ENCODE measurements at regions not wholly inside any gene's neighbourhood (a gene's known extent, or its start where the extent isn't known, plus 50 kb on each side); places are given as distances from the start of the nearest gene placed in this dataset.

- CTCF ChIA-PET = interaction anchor here (0.6 to 1.6 kb wide), 13 partner anchors 8 to 443 kb away, joined by 3 to 7 read pairs (median 3); no protein-coding TSS in a partner anchor
Measured at GRCh38 chr9:109903515-109904138, 123.6 kb downstream of the PALM2AKAP2 start.

GRCh38 chr9:109904666-109905065 is 124.7 kb downstream of the PALM2AKAP2 start:
- Histone ChIP-seq H3K27ac (ENCODE audit: low read depth in 1 of 2, low read length in 2 of 2) (no peak overlapping the region), H3K9me3 (ENCODE audit: control insufficient read depth in 1 of 2, insufficient read depth in 1 of 2, low read length in 2 of 2) (no peaks in the 10 kb centered on the region), H3K4me1 (ENCODE audit: insufficient read depth, low read length) (no peaks in the 10 kb centered on the region), H3K27me3 (ENCODE audit: control insufficient read depth in 1 of 2, insufficient read depth in 2 of 2, low read length in 2 of 2) (no peaks in the 10 kb centered on the region), H3K36me3 (ENCODE audit: insufficient read depth, low read length) (no peaks in the 10 kb centered on the region), H3K4me3 (ENCODE audit: low read length) (no peak overlapping the region)
- Mint-ChIP-seq H3K9me3 (no peaks in the 10 kb centered on the region), H3K4me1 (ENCODE audit: low read depth) (no peaks in the 10 kb centered on the region), H3K27ac (no peak overlapping the region), H3K27me3 (no peaks in the 10 kb centered on the region), H3K36me3 (ENCODE audit: low read depth) (no peaks in the 10 kb centered on the region), H3K4me3 (no peak overlapping the region)
- no peak for TF ChIP-seq CTCF (IDR thresholded peaks at IDR 0.05)
- CTCF ChIA-PET = interaction anchor here (1.6 kb wide), 1 partner anchor 250 kb away, joined by 7 read pairs; no protein-coding TSS in a partner anchor
- no peak for DNase-seq
- POLR2A ChIA-PET = interaction anchor here (1.5 kb wide), 1 partner anchor 244 kb away, joined by 7 read pairs; no protein-coding TSS in a partner anchor
- no peak for ATAC-seq (ENCODE audit: poor library complexity)
- intact Hi-C loops (cut with DNase I, micrococcal nuclease) = no loop called here

More at GRCh38 chr9:109903515-109904138, 123.6 kb downstream of the PALM2AKAP2 start:
- Histone ChIP-seq H3K4me3 (ENCODE audit: low read length) (no peak overlapping the region), H3K9me3 (ENCODE audit: control insufficient read depth in 1 of 2, insufficient read depth in 1 of 2, low read length in 2 of 2) (no peaks in the 10 kb centered on the region), H3K36me3 (ENCODE audit: insufficient read depth, low read length) (no peaks in the 10 kb centered on the region), H3K27ac (ENCODE audit: low read depth in 1 of 2, low read length in 2 of 2) (no peak overlapping the region), H3K27me3 (ENCODE audit: control insufficient read depth in 1 of 2, insufficient read depth in 2 of 2, low read length in 2 of 2) (no peaks in the 10 kb centered on the region), H3K4me1 (ENCODE audit: insufficient read depth, low read length) (no peaks in the 10 kb centered on the region)
- ATAC-seq (ENCODE audit: poor library complexity) (peak; percentile 67), DNase-seq (peak; percentile 27 to 82 (median 48))
- Mint-ChIP-seq H3K27ac (no peak overlapping the region), H3K9me3 (no peaks in the 10 kb centered on the region), H3K4me1 (ENCODE audit: low read depth) (no peaks in the 10 kb centered on the region), H3K4me3 (no peak overlapping the region), H3K36me3 (ENCODE audit: low read depth) (no peaks in the 10 kb centered on the region), H3K27me3 (peaks cover 4% of the 10 kb centered on the region)
- POLR2A ChIA-PET = interaction anchor here (0.6 to 1.5 kb wide), 6 partner anchors 42 to 308 kb away, joined by 3 to 7 read pairs (median 4); no protein-coding TSS in a partner anchor
- intact Hi-C loops (cut with DNase I, micrococcal nuclease) = loop anchor here (1.0 to 2.0 kb wide), 4 partner anchors 155 to 313 kb away; no protein-coding TSS in a partner anchor
- TF ChIP-seq CTCF (IDR thresholded peaks at IDR 0.05) = peak; percentile 85

- no peaks in the 10 kb centered on the region for H3K4me1 ChIP-seq (ENCODE audit: insufficient read depth, low read length)
- Mint-ChIP-seq H3K4me3 (no peak overlapping the region), H3K4me1 (ENCODE audit: low read depth) (no peaks in the 10 kb centered on the region), H3K9me3 (no peaks in the 10 kb centered on the region), H3K27ac (no peak overlapping the region), H3K27me3 (no peaks in the 10 kb centered on the region), H3K36me3 (ENCODE audit: low read depth) (no peaks in the 10 kb centered on the region)
- POLR2A ChIA-PET = no interaction called here
- CTCF ChIA-PET = no interaction called here
- ATAC-seq (ENCODE audit: poor library complexity) = no peak
- no peaks in the 10 kb centered on the region for H3K36me3 ChIP-seq (ENCODE audit: insufficient read depth, low read length)
- intact Hi-C loops (cut with DNase I, micrococcal nuclease) = no loop called here
- no peaks in the 10 kb centered on the region for H3K9me3 ChIP-seq (ENCODE audit: control insufficient read depth in 1 of 2, insufficient read depth in 1 of 2, low read length in 2 of 2)
- no peak overlapping the region for H3K4me3 ChIP-seq (ENCODE audit: low read length)
- no peak for TF ChIP-seq CTCF (IDR thresholded peaks at IDR 0.05)
- no peak for DNase-seq
- no peaks in the 10 kb centered on the region for H3K27me3 ChIP-seq (ENCODE audit: control insufficient read depth in 1 of 2, insufficient read depth in 2 of 2, low read length in 2 of 2)
- H3K27ac ChIP-seq (ENCODE audit: low read depth in 1 of 2, low read length in 2 of 2) = no peak overlapping the region
Measured at GRCh38 chr9:109905472-109905871, 125.5 kb downstream of the PALM2AKAP2 start.
